Ovary (tissue), 7 donors: ENCODE measurements at regions not wholly inside any gene's neighbourhood (a gene's known extent, or its start where the extent isn't known, plus 50 kb on each side); places are given as distances from the start of the nearest gene placed in this dataset.

ENCODE experiments used
- DNase-seq, 5 donors: peaks; one replicate each; pipeline ENCODE4 v3.0.0-alpha.2; 2019 to 2020
- H3K27ac ChIP-seq, 2 donors: fragments of 200-600 bp; one replicate each; pipeline versions ENCODE4 v1.5.1 to v1.8.0; 2019 to 2022
- H3K27me3 ChIP-seq: fragments of 200-600 bp; one replicate; pipeline ENCODE4 v1.8.0; 2022
- H3K36me3 ChIP-seq: fragments of 200-600 bp; sonication (generic); one replicate; pipeline ENCODE4 v1.5.1; 2019
- H3K4me1 ChIP-seq: one replicate; pipeline ENCODE4 v1.8.1; 2013; ENCODE audit warnings: mild to moderate bottlenecking, moderate library complexity; ENCODE audit not compliant: insufficient read depth
- H3K4me3 ChIP-seq: fragments of 200-600 bp; sonication (generic); one replicate; pipeline ENCODE4 v1.5.1; 2017
- H3K9me3 ChIP-seq, 2 donors: fragments of 200-600 bp in 1 of 2; sonication (generic) in 1 of 2; one replicate each; pipeline versions ENCODE4 v1.5.1 to v1.8.1; 2013 to 2019; ENCODE audit warnings: mild to moderate bottlenecking in 1 of 2, moderate library complexity in 1 of 2
- CTCF ChIP-seq, 3 donors: fragments of 450-650 bp in 2 of 3; fragments of 200-600 bp in 1 of 3; IDR thresholded peaks; one replicate each; pipeline versions ENCODE4 v1.5.1 to v1.8.0; 2016 to 2022; ENCODE audit warnings: antibody characterized with exemption in 3 of 3, mild to moderate bottlenecking in 1 of 3
- EP300 ChIP-seq: sonication (generic); formaldehyde crosslinking; IDR thresholded peaks from one replicate; pipeline ENCODE4 v1.6.1; 2017; ENCODE audit warnings: antibody characterized with exemption
- POLR2A ChIP-seq: fragments of 450-650 bp; IDR thresholded peaks from one replicate; pipeline ENCODE4 v1.6.1; 2017; ENCODE audit warnings: antibody characterized with exemption, mild to moderate bottlenecking, moderate library complexity
- WGBS, 3 donors: extraction: QIAGEN DNeasy Blood & Tissue Kit in 1 of 3; methylation state at CpG; one replicate each; pipeline versions ENCODE4 v1.1.5 to v1.1.7; 2013 to 2017; 5-methylcytosine and 5-hydroxymethylcytosine counted together
- intact Hi-C, 4 donors: fragments of 100-400 bp; cut with DNase I; formaldehyde crosslinking; loops; one replicate each; pipeline versions ENCODE4 v1.11.0 to v1.15.1; 2022 to 2023
- donor health status: DM: no; HTN: no; CAD: no; lungs with moderate emphysema.
- donor health status: DM: no; HTN: no; CAD: no.
- donor health status: Bipolar disorder and iron deficiency.
- donor health status: DM: no; HTN: no; CAD: no.
- donor health status: DM: yes; HTN: yes; CAD: no.

- intact Hi-C loops = no loop called here
- DNase-seq = no peak
- Histone ChIP-seq H3K4me1 (no peaks in the 10 kb centered on the region), H3K27ac (no peak overlapping the region), H3K9me3 (no peaks in the 10 kb centered on the region), H3K4me3 (no peak overlapping the region), H3K36me3 (no peaks in the 10 kb centered on the region), H3K27me3 (no peaks in the 10 kb centered on the region)
- TF ChIP-seq EP300 (no peak), POLR2A (no peak), CTCF (IDR thresholded peaks at IDR 0.05) (no peak)
- WGBS, 3 donors = 77 to 88% (median 85%) methylated on average over 9 of the region's 9 CpGs
Observed at GRCh38 chr12:124122722-124123121, 149.7 kb downstream of the ZNF664 start.

- no peak overlapping the region for H3K4me3 ChIP-seq
- H3K36me3 ChIP-seq = no peaks in the 10 kb centered on the region
- no peaks in the 10 kb centered on the region for H3K27me3 ChIP-seq
- H3K27ac ChIP-seq = no peak overlapping the region
- TF ChIP-seq POLR2A (no peak), EP300 (no peak), CTCF (IDR thresholded peaks at IDR 0.05) (no peak)
- intact Hi-C loops = no loop called here
- H3K4me1 ChIP-seq = no peaks in the 10 kb centered on the region
- WGBS, 3 donors = 37 to 53% (median 51%) methylated on average over 10 of the region's 10 CpGs
- no peaks in the 10 kb centered on the region for H3K9me3 ChIP-seq
- DNase-seq = no peak
Observed at GRCh38 chr12:124123296-124124000, 150.4 kb downstream of the ZNF664 start.

- no peak for DNase-seq
- no peak overlapping the region for H3K27ac ChIP-seq
- H3K36me3 ChIP-seq = no peaks in the 10 kb centered on the region
- H3K27me3 ChIP-seq = no peaks in the 10 kb centered on the region
- no peak for TF ChIP-seq EP300
- TF ChIP-seq CTCF (IDR thresholded peaks at IDR 0.05) = no peak
- TF ChIP-seq POLR2A = no peak
- 69 to 81% (median 81%) methylated on average over 10 of the region's 10 CpGs for WGBS, 3 donors
- no peaks in the 10 kb centered on the region for H3K9me3 ChIP-seq
- no peak overlapping the region for H3K4me3 ChIP-seq
- no peaks in the 10 kb centered on the region for H3K4me1 ChIP-seq
- intact Hi-C loops = no loop called here
Observed at GRCh38 chr12:124125203-124125871, 152.3 kb downstream of the ZNF664 start.

GRCh38 chr12:124126950-124127655, 154.1 kb downstream of the ZNF664 start:
- Histone ChIP-seq H3K9me3 (no peaks in the 10 kb centered on the region), H3K27me3 (no peaks in the 10 kb centered on the region), H3K27ac (no peak overlapping the region), H3K4me1 (no peaks in the 10 kb centered on the region), H3K4me3 (no peak overlapping the region), H3K36me3 (no peaks in the 10 kb centered on the region)
- no peak for DNase-seq
- intact Hi-C loops = no loop called here
- no peak for TF ChIP-seq POLR2A
- TF ChIP-seq EP300 = no peak
- TF ChIP-seq CTCF (IDR thresholded peaks at IDR 0.05) = no peak
- WGBS, 3 donors = 62 to 73% (median 72%) methylated on average over 15 of the region's 15 CpGs
